ENCODE measurements at regions not wholly inside any gene's neighbourhood (a gene's known extent, or its start where the extent isn't known, plus 50 kb on each side); places are given as distances from the start of the nearest gene placed in this dataset.

DNA sequence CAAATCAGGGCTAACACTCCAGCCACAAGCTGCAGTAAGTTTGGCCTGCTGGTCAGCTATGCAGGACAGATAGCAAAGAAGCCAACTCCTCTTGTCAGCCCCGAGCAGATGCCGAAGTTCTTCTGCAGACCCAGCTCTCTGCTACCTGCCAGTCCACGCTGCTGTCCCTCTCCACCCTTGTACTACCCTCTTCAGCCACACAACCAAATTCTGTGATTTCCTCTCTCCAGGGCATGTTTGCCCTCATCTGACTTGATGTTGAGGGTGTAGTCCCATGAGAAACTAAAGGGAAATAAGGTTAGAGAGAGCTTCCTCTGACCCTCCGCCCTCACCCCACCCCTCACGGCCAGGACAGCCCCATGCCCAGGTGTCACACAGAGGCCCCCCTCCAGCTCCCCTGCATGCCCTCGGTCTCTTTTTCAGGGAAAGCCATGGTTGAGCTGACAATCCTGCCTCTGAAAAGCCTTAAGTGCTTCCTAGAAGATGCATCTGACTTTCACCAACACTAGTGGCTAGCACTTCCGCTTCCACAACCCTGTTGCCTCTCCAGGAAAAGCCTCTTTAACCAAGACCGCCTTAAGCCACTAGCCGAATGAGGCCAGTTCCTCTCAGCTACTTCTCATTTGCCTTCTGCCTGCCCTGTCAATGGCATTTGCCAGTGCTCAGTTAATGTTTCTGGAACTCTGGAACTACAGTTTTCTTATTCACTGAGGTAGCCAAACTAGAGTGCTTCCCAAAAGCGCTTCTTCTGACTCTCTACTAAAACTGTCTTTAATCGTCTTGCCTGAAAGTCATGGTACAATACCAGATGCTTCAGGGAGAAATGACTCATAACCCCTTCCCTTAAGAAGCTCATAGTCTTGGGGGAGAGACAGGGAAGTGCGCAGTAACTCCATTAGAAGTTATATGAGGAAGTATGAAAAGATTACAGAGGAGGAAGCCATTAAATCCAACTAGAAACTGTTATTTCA lies 300.4 kb upstream of the STT3B start:
- H3K27ac ChIP-seq (ENCODE audit: low read depth), result no peak overlapping the region

DNA sequence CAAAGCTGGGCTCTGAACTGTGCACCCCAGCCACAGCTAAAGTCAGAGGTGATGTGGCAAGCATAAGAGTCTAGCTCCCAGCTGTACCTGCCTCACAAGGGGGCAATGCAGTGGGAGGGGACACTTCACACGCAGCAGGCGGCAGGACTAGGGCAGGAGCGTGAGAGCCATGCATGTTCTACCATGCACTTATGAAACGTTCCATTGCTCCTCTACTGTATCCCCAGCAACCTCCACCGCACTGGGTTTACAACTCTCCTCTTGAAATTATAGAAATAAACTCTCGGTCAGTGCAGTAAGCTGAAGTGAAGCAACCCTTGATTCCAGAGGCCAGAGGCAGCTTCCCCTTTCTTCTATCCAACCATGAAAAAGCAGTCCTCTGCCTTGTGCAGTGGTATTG lies 298.6 kb upstream of the STT3B start:
- 79% methylated on average over 6 of the region's 6 CpGs for WGBS
- no peaks in the 10 kb centered on the region for H3K4me1 ChIP-seq (ENCODE audit: insufficient read depth)
- no peaks in the 10 kb centered on the region for H3K36me3 ChIP-seq (ENCODE audit: insufficient read depth)
- H3K27ac ChIP-seq (ENCODE audit: low read depth), result no peak overlapping the region
- no peak overlapping the region for H3K4me3 ChIP-seq (ENCODE audit: low read depth, low read length)
- DNase-seq (ENCODE audit: extremely low spot score), result no peak

More for the DNA sequence above, 300.4 kb upstream of the STT3B start:
- H3K4me3 ChIP-seq (ENCODE audit: low read depth, low read length), result no peak overlapping the region
- H3K36me3 ChIP-seq (ENCODE audit: insufficient read depth), result no peaks in the 10 kb centered on the region
- no peak for DNase-seq (ENCODE audit: extremely low spot score)
- 86% methylated on average over 12 of the region's 12 CpGs for WGBS
- H3K4me1 ChIP-seq (ENCODE audit: insufficient read depth), result no peaks in the 10 kb centered on the region

DNA sequence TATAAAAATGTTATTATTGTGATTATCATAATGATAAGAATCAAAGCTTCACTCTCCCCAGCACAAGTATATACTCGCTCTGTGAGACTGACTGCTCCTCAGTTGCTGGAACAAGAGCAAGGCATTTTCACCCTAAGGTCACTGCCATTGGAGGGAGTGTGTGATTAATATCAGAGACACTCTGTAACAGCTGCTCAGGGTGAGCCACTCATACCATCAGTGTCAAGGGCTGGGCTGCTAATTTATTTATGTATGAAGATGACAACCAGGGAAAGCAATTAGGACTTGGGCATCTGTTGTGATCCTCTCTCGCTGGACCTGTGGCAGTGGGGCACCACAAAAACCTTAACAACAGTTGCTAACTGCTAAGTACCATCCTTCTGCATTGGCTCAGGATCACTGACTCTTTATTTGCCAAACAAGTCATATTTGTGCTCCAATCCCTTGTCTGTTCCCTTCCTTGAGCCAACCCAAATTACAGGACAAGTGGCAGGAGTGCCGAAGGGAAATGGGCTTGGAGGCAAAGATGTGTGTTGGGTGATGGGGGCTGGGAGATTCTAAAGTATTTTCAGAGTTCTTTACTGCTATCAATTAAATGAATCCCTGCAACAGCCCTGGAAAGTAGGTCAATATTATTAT lies 297.5 kb upstream of the STT3B start:
- H3K4me1 ChIP-seq (ENCODE audit: insufficient read depth), result no peaks in the 10 kb centered on the region
- DNase-seq (ENCODE audit: extremely low spot score), result no peak
- H3K36me3 ChIP-seq (ENCODE audit: insufficient read depth), result no peaks in the 10 kb centered on the region
- no peak overlapping the region for H3K27ac ChIP-seq (ENCODE audit: low read depth)
- no peak overlapping the region for H3K4me3 ChIP-seq (ENCODE audit: low read depth, low read length)
- WGBS, result 75% methylated on average over 3 of the region's 3 CpGs

DNA sequence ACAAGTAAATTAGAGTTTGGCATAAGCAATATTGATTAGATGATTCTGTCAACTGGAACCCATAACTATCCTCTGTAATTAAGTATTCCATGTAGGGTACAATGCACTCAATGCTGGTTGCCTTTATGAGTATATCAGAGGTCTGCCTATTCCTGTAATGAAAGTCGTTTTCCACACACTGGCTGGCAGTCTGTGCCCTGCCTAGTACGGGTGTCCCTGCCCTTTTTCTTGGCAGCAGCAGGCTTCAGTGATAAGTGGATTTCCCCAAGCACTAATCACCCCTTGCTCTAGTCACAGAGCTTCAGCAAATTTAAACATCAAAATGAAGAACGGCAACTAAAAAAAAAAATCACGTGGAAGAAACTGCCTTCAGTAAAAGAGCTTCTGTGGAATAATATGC lies 294.8 kb upstream of the STT3B start:
- Histone ChIP-seq H3K36me3 (ENCODE audit: insufficient read depth) (no peaks in the 10 kb centered on the region), H3K4me1 (ENCODE audit: insufficient read depth) (no peaks in the 10 kb centered on the region), H3K27ac (ENCODE audit: low read depth) (no peak overlapping the region), H3K4me3 (ENCODE audit: low read depth, low read length) (no peak overlapping the region)
- WGBS, result 45% methylated on average over 4 of the region's 4 CpGs
- DNase-seq (ENCODE audit: extremely low spot score), result no peak

DNA sequence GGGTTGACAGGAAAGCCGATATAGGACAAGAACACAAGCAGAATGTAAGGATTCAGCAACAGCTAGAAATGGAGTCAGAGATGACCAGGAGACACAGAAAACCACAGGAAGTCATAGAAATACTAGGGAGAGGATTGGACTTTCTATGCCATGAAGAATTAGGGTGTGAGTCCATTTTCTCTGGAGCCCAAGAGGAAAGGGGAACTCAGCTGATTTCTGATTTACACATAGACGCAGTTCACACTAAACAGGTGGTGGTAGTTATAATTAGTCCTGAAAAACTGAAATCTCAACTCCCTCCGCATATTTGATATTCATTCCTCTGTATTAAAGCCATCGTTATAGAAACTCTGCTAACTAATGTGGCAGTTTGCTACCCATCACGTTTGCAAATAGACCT lies 292.7 kb upstream of the STT3B start:
- WGBS, result 95% methylated on average over 5 of the region's 5 CpGs
- H3K27ac ChIP-seq (ENCODE audit: low read depth), result no peak overlapping the region
- no peak overlapping the region for H3K4me3 ChIP-seq (ENCODE audit: low read depth, low read length)
- H3K36me3 ChIP-seq (ENCODE audit: insufficient read depth), result no peaks in the 10 kb centered on the region
- DNase-seq (ENCODE audit: extremely low spot score), result no peak
- no peaks in the 10 kb centered on the region for H3K4me1 ChIP-seq (ENCODE audit: insufficient read depth)

DNA sequence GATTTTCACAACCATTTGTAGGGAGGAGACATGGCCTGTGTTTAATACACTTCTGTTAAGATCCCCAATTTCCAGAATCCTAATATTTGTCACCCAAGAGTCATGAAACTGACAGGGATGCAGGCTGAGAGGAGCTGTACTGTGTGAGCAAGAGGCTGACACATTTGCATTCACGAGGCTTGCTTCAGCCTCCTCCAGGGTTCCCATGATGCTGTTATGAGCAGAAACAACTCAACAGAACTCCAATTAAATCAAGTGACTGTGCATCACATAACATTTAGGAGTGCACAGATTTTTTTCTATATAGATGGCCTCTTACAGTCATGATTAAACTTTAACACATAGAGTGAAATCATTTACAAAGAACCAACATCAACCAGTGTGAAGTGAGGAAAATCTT lies 292.3 kb upstream of the STT3B start:
- WGBS, result 71% methylated on average over 1 of the region's 1 CpG
- Histone ChIP-seq H3K27ac (ENCODE audit: low read depth) (no peak overlapping the region), H3K4me3 (ENCODE audit: low read depth, low read length) (no peak overlapping the region), H3K36me3 (ENCODE audit: insufficient read depth) (no peaks in the 10 kb centered on the region), H3K4me1 (ENCODE audit: insufficient read depth) (no peaks in the 10 kb centered on the region)
- no peak for DNase-seq (ENCODE audit: extremely low spot score)

DNA sequence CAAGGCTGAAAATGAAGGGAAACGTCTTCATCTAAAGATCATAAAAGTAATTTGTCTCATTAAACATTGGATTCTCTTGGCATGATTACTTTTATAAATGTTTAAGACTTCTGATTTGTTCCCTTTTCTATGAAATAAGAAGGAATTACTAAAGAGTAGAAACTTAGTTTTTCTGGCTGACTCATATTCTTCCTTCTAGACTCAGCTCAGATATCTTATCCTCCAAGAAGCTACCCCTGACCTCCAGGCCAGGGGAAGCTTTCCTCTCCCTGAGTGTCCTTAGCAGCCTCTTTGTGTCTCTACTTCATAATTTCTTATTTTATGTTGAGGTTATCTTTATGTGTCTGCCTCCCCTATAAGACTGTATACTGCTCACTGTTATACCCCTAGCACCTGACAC lies 291.9 kb upstream of the STT3B start:
- no peak for DNase-seq (ENCODE audit: extremely low spot score)
- Histone ChIP-seq H3K4me1 (ENCODE audit: insufficient read depth) (no peaks in the 10 kb centered on the region), H3K4me3 (ENCODE audit: low read depth, low read length) (no peak overlapping the region), H3K36me3 (ENCODE audit: insufficient read depth) (no peaks in the 10 kb centered on the region), H3K27ac (ENCODE audit: low read depth) (no peak overlapping the region)
- 78% methylated on average over 1 of the region's 1 CpG for WGBS

DNA sequence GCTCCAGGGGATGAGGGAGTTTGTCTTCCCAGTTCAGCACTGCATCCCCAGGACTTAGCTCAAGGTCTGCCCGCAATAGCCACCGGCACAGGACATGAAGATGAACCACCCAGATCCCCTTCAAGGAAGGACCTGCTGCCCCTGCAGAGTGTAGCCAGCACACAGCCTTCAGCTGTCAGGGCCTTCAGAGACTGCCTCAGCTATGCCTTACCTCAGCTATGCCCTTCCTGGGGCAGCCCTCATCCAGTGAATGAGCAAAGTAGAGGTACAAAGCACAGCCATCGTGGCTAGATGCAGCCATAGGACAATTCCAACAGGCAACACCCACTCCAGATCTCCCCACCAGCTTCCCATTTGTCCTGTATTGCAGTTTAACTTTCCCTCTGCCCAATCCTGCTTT lies 291.2 kb upstream of the STT3B start:
- Histone ChIP-seq H3K36me3 (ENCODE audit: insufficient read depth) (no peaks in the 10 kb centered on the region), H3K4me3 (ENCODE audit: low read depth, low read length) (no peak overlapping the region), H3K4me1 (ENCODE audit: insufficient read depth) (no peaks in the 10 kb centered on the region), H3K27ac (ENCODE audit: low read depth) (no peak overlapping the region)
- WGBS, result 90% methylated on average over 3 of the region's 3 CpGs
- DNase-seq (ENCODE audit: extremely low spot score), result no peak

DNA sequence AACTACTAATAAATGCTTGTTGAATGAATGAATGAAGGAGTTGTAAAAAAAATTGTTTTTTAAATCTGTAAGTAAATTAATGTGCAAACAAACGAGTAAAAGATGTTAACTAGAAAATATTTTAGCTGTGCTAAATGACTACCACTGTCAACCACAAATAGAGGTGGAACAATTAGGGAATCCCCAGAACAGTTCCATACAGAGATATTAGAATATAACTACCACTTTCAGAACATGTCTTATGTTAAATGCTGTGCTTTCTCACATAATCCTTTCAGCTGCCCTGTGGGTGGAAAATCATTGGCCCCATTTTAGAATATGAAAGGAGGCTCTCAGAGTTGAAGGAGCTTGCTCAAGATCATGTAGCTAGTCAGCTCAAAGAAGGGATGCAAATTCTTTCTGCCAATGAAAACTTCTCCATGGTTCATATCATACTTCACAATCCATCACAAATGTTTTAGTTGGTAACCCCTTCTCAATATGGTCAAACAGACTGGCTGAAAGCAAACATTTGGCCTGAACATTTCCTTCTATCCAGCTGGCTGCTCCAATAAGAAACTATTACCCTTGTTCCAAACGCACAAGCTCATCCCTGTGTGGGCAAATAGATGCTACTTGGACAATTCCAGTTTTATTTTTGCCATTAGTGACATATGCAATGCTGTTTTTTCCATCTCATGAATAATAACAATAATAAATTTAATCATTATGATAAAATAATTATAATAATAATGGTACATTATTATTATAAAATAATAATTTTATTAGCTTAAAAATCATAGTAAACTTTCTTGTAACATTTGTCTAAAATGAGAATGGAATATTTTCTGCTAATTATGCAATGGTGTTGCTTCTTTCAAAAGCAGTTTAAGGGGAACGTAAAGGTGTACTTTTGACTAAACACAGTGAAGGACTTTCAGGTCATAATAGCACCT lies 290.4 kb upstream of the STT3B start:
- DNase-seq (ENCODE audit: extremely low spot score), result no peak
- Histone ChIP-seq H3K4me1 (ENCODE audit: insufficient read depth) (no peaks in the 10 kb centered on the region), H3K36me3 (ENCODE audit: insufficient read depth) (no peaks in the 10 kb centered on the region), H3K4me3 (ENCODE audit: low read depth, low read length) (no peak overlapping the region), H3K27ac (ENCODE audit: low read depth) (no peak overlapping the region)
- WGBS, result 84% methylated on average over 3 of the region's 3 CpGs

DNA sequence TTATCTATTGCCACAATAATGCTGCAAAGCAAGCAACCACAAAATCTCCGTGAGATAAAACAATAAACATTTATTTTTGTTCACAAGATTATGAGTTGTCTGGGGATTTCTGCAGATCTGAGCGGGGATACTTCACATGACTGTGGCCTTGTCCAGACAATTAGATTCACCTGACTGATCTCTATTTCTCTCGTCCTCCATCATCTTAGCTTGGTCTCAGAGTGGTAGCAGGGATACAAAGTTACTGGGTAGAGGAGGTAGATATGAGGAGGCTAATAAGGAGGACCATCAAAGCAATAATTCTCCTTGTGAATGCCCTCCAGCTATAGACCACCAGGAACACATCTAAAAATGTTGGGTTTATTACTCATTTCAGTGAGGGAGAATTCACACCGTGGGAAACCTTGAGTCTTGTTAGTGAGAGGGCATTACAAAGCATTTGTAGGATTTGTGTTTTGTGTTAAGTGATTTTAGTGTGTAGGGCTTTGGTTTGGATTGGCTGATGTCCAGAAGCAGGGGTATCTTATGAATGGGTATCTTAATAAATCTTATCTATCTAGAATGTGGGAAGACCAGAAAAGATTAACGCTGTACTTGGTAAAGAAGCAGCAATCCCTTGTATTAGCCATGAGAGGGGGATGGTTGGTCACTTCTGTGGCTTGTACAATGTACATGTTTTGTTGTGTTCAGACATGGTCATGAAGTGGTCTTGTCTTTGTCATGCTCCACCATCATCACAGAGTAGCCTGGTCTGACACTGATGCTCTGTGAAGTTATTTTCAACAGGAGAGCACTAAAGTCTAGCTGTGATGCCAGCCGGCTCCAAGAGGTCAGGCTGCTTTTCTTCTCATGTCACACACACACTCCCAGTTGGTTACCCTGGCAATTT lies 287.6 kb upstream of the STT3B start:
- H3K4me3 ChIP-seq (ENCODE audit: low read depth, low read length), result no peak overlapping the region
- WGBS, result 71% methylated on average over 6 of the region's 6 CpGs
- no peaks in the 10 kb centered on the region for H3K4me1 ChIP-seq (ENCODE audit: insufficient read depth)
- no peaks in the 10 kb centered on the region for H3K36me3 ChIP-seq (ENCODE audit: insufficient read depth)
- no peak overlapping the region for H3K27ac ChIP-seq (ENCODE audit: low read depth)
- no peak for DNase-seq (ENCODE audit: extremely low spot score)

DNA sequence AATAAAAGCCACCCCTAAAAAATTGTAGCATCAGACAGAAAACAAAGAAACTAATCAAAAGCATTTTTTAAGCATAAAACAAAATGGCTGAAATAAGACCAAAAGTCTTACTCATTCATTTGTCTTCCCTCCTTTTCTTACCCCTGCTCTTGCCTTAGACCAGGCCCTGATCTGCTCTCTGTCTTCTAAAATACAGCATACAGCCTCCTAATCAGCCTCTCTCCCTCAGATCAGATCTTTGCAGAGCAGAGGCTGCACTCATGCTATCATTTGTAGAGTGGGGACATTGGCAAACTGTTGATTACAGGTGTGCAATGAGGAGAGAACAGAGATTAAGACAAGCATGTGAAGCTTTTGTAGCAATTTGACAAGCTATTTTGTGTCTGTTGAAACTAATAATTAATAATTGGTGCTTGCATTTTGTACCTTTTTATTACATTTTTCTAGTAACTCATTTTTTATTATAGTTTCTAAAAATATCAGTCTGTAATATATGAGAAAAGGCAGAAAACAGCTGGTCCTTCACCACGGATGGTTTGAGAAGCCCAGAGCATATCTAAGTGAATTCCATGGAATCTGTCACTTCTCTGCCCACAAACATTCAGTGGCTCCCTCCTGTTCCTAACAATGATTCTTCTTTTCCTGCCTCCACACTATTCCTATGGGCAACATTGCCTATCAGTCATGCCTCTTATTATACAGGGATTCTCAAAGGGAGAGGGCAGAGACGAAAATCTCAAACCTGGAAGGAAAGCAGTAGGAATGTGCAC lies 286.2 kb upstream of the STT3B start:
- H3K4me3 ChIP-seq (ENCODE audit: low read depth, low read length), result no peak overlapping the region
- no peaks in the 10 kb centered on the region for H3K36me3 ChIP-seq (ENCODE audit: insufficient read depth)
- H3K27ac ChIP-seq (ENCODE audit: low read depth), result no peak overlapping the region
- H3K4me1 ChIP-seq (ENCODE audit: insufficient read depth), result no peaks in the 10 kb centered on the region
- 69% methylated on average over 2 of the region's 2 CpGs for WGBS
- no peak for DNase-seq (ENCODE audit: extremely low spot score)

DNA sequence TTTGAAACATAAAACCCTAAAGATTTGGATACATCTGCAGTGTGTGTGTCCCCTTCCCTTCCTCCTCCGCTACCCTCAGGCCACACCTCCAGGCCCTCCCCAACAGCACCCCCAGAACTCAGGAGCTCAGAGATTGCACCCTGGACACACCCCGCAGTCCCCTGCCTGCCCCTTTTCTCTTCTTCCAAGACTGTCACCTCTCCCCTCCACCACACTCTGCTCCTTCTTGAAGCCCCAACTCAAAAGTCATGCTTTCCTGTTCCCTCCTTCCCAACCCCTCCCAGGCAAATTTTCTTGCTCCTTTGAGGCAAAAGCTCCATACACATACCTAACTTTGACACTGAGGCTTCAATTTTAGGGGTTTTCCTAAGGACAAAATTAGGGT lies 285.7 kb upstream of the STT3B start:
- no peaks in the 10 kb centered on the region for H3K36me3 ChIP-seq (ENCODE audit: insufficient read depth)
- no peaks in the 10 kb centered on the region for H3K4me1 ChIP-seq (ENCODE audit: insufficient read depth)
- H3K27ac ChIP-seq (ENCODE audit: low read depth), result no peak overlapping the region
- WGBS, result 94% methylated on average over 2 of the region's 2 CpGs
- no peak for DNase-seq (ENCODE audit: extremely low spot score)
- no peak overlapping the region for H3K4me3 ChIP-seq (ENCODE audit: low read depth, low read length)
